Esophagus muscularis mucosa (tissue), 3 donors: ENCODE measurements at regions not wholly inside any gene's neighbourhood (a gene's known extent, or its start where the extent isn't known, plus 50 kb on each side); places are given as distances from the start of the nearest gene placed in this dataset.

ENCODE experiments used
- POLR2AphosphoS5 ChIP-seq, 2 donors: sonication (generic); formaldehyde crosslinking; IDR thresholded peaks; one replicate each; pipeline ENCODE4 v1.6.1; 2017; ENCODE audit warnings: antibody characterized with exemption in 2 of 2
- TF ChIP-seq, protein P1 (sequence below), 3 experiments: fragments of 200-600 bp in 2 of 3; fragments of 450-650 bp in 1 of 3; sonication (generic) in 2 of 3; IDR thresholded peaks; one replicate each; pipeline ENCODE4 v1.5.1; 2017 to 2019; ENCODE audit warnings: antibody characterized with exemption in 3 of 3, mild to moderate bottlenecking in 2 of 3, moderate library complexity in 1 of 3

DNA sequence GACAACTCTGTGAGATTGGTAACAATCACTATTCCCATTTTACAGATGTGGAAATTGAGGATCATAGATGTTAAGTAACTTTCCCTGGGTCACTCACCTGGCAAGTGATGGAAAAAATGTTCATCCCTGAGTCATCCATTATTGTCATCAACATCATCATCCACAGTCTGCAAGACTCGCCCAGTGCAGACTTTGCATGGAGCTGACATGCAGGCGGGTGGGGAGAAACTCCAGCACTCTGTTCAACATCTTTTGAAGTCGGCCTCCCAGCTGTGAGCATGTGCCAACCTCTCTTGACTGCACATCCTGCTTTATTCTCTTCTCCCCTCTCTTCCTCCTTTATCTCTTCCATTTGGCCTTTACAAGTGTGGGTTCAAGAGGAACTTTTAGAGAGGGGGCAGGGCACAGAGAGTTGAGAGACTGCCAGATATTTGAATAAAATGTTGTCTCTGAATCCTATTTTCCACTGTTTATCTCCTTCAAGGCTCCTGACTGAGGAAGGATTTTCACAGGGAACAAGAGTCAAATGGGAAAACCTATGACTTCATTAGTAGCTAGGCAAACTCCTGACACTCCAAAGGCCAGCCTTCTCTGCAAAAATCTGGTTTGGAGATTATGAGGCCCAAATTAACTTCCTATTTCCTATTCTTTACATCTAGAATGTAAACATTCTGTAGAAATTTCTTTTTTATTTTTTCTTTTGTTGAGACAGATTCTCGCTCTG lies 283.7 kb upstream of the PODXL start:
- TF ChIP-seq, protein P1, sequence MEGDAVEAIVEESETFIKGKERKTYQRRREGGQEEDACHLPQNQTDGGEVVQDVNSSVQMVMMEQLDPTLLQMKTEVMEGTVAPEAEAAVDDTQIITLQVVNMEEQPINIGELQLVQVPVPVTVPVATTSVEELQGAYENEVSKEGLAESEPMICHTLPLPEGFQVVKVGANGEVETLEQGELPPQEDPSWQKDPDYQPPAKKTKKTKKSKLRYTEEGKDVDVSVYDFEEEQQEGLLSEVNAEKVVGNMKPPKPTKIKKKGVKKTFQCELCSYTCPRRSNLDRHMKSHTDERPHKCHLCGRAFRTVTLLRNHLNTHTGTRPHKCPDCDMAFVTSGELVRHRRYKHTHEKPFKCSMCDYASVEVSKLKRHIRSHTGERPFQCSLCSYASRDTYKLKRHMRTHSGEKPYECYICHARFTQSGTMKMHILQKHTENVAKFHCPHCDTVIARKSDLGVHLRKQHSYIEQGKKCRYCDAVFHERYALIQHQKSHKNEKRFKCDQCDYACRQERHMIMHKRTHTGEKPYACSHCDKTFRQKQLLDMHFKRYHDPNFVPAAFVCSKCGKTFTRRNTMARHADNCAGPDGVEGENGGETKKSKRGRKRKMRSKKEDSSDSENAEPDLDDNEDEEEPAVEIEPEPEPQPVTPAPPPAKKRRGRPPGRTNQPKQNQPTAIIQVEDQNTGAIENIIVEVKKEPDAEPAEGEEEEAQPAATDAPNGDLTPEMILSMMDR (IDR thresholded peaks at IDR 0.05) = no peak
- TF ChIP-seq POLR2AphosphoS5 (IDR thresholded peaks at IDR 0.05) = no peak
